Activated B cell treated with CpG ODN at 0.5 μM for 24 hours (primary cell): ENCODE measurements at regions not wholly inside any gene's neighbourhood (a gene's known extent, or its start where the extent isn't known, plus 50 kb on each side); places are given as distances from the start of the nearest gene placed in this dataset.

ENCODE experiments used
- ATAC-seq: fragments of 200-7000 bp; cut with Tn5 transposase; one replicate; pipeline ENCODE4 v1.10.0; 2021; ENCODE audit warnings: low read depth, mild to moderate bottlenecking, moderate library complexity
- CTCF ChIA-PET: fragments of 350-600 bp; sonication (Branson Sonifier 250); formaldehyde crosslinking; loops from one replicate; lab custom pipeline; 2021; ENCODE audit warnings: antibody characterized with exemption; lab: Charles Lee
- POLR2A ChIA-PET: fragments of 350-600 bp; sonication (Branson Sonifier 250); formaldehyde crosslinking; loops from one replicate; lab custom pipeline; 2021; ENCODE audit warnings: antibody characterized with exemption; lab: Charles Lee
- DNase-seq: peaks from one replicate; pipeline ENCODE4 v3.0.0; 2022
- H3K27ac Mint-ChIP-seq: one replicate; pipeline ENCODE4 v1.8.0; 2020; ENCODE audit warnings: mixed read lengths
- H3K27me3 Mint-ChIP-seq: one replicate; pipeline ENCODE4 v1.8.0; 2021; ENCODE audit warnings: mixed read lengths
- H3K36me3 Mint-ChIP-seq: one replicate; pipeline ENCODE4 v1.8.0; 2021; ENCODE audit warnings: low read depth, mixed read lengths
- H3K4me1 Mint-ChIP-seq: one replicate; pipeline ENCODE4 v1.8.0; 2021; ENCODE audit warnings: mixed read lengths
- H3K4me3 Mint-ChIP-seq: one replicate; pipeline ENCODE4 v1.8.0; 2020; ENCODE audit warnings: mild to moderate bottlenecking, mixed read lengths
- H3K9me3 Mint-ChIP-seq: one replicate; pipeline ENCODE4 v1.8.0; 2020; ENCODE audit warnings: mixed read lengths
- intact Hi-C: fragments of 100-400 bp; cut with micrococcal nuclease; formaldehyde crosslinking; loops from one replicate; pipeline ENCODE4 v1.15.1; 2024
- TF ChIP-seq, protein P1 (sequence below): fragments of 200-600 bp; IDR thresholded peaks from one replicate; pipeline ENCODE4 v1.8.0; 2022; ENCODE audit warnings: antibody characterized with exemption, mild to moderate bottlenecking

DNA sequence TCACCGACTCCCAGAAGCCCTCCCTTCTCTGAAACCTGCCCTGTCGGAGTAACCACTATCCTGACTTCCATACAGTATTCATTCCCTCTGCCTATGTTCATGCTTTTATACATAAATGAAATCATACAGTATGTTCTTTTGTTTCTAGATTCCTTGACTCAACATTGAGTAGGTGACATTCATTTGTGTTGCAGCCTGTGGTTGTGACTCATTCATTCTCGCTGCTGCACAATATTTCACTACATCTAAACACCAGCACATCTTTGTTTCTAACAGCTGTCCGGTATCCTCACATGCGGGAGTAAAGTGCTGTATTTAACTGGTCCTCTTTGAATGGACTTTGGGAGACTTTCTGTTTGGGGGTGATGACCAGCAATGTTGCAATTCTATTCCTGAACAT, 135.0 kb upstream of the FOXF1 start:
- Mint-ChIP-seq H3K27ac (no peak overlapping the region), H3K4me3 (no peak overlapping the region), H3K4me1 (no peaks in the 10 kb centered on the region), H3K9me3 (peaks cover 6% of the 10 kb centered on the region), H3K36me3 (no peaks in the 10 kb centered on the region), H3K27me3 (peaks cover 8% of the 10 kb centered on the region)
- CTCF ChIA-PET = no interaction called here
- ATAC-seq = no peak
- intact Hi-C loops = no loop called here
- POLR2A ChIA-PET = no interaction called here
- no peak for DNase-seq
- TF ChIP-seq, protein P1, sequence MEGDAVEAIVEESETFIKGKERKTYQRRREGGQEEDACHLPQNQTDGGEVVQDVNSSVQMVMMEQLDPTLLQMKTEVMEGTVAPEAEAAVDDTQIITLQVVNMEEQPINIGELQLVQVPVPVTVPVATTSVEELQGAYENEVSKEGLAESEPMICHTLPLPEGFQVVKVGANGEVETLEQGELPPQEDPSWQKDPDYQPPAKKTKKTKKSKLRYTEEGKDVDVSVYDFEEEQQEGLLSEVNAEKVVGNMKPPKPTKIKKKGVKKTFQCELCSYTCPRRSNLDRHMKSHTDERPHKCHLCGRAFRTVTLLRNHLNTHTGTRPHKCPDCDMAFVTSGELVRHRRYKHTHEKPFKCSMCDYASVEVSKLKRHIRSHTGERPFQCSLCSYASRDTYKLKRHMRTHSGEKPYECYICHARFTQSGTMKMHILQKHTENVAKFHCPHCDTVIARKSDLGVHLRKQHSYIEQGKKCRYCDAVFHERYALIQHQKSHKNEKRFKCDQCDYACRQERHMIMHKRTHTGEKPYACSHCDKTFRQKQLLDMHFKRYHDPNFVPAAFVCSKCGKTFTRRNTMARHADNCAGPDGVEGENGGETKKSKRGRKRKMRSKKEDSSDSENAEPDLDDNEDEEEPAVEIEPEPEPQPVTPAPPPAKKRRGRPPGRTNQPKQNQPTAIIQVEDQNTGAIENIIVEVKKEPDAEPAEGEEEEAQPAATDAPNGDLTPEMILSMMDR = no peak

DNA sequence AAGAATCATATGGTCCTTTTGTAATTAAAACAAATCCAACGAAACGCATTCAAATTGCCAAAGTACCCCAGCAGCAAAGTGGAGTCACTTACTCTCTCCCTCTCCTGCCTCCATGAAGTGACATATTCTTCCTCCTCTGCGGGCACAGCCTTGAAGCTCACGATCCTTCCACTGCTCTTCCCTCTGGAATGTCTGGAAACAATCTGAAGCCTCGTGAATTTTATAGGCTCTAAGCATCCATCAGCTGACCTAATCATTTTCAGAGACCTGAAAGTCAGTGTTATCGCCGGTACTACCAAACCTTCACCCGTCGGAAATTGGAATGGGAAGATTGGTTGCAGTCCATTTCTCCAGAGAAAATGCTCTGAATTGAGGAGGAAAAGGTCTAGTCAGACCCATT, 134.5 kb upstream of the FOXF1 start:
- ATAC-seq (no peak), DNase-seq (no peak)
- Mint-ChIP-seq H3K4me1 (no peaks in the 10 kb centered on the region), H3K27ac (no peak overlapping the region), H3K27me3 (peaks cover 8% of the 10 kb centered on the region), H3K9me3 (peaks cover 6% of the 10 kb centered on the region), H3K4me3 (no peak overlapping the region), H3K36me3 (no peaks in the 10 kb centered on the region)
- TF ChIP-seq, protein P1 = no peak
- ChIA-PET CTCF (no interaction called here), POLR2A (no interaction called here)
- intact Hi-C loops = no loop called here

DNA sequence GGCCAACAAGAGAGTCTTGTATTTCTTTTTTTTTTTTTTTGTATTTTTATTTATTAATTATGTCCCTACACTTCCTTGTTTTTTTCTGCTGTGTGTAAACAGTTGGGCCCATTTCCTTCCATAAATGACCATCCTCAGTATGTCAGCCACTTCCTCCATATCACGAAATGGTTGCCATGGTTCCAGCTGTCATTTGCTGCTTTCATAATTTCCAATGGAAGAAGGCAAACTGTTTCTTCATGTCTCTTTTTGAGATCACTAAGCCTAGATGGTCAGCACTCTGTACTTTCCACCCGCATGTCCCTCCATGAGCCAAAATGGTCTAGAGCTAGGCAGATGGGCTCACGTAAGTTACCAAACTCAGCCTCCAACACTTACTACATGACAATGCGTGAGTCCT, 133.5 kb upstream of the FOXF1 start:
- TF ChIP-seq, protein P1 = no peak
- POLR2A ChIA-PET = no interaction called here
- no peak overlapping the region for H3K4me3 Mint-ChIP-seq
- CTCF ChIA-PET = no interaction called here
- no peaks in the 10 kb centered on the region for H3K36me3 Mint-ChIP-seq
- ATAC-seq = no peak
- intact Hi-C loops = no loop called here
- no peak for DNase-seq
- no peaks in the 10 kb centered on the region for H3K4me1 Mint-ChIP-seq
- no peak overlapping the region for H3K27ac Mint-ChIP-seq
- peaks cover 10% of the 10 kb centered on the region for H3K27me3 Mint-ChIP-seq
- H3K9me3 Mint-ChIP-seq = peaks cover 6% of the 10 kb centered on the region

DNA sequence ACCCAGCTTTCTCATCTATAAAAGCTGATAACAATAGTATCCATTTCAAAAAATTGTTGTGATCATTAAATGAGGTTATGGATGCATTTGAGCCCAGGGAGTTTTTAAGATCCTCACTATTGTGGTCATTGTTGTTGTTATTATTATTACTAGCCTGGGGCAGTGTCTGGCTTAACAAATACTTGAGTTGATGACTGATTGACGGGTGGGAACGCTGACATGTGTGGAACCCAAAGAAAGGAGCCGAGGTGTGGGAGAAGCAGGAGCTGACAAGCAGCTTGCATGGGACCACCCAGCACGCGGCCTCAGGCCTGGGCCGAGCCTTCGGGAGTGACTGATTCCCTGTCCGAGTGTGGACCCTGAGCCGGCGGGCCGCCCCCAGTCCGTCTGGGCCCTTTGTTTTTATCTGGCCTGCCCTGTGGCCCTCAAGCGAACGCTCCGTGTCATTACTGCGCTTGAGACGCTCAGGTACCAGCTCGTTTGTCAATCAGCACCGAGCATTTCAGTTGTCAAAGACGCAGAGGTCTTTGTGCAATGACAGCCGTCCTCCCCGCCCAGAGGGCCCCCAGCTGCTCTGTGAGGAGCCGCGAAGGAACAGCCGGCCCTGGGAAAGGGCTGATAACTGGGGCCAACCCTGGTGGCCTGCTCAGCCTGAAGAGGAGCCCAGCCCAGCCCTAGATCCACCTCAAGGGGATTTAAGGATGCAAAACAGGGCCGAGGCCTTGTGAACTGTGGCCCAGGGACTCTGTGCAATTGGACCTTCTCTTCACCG, 132.9 kb upstream of the FOXF1 start:
- intact Hi-C loops = no loop called here
- H3K27me3 Mint-ChIP-seq = peaks cover 13% of the 10 kb centered on the region
- POLR2A ChIA-PET = no interaction called here
- H3K36me3 Mint-ChIP-seq = no peaks in the 10 kb centered on the region
- H3K4me3 Mint-ChIP-seq = no peak overlapping the region
- DNase-seq = no peak
- peaks cover 6% of the 10 kb centered on the region for H3K9me3 Mint-ChIP-seq
- ATAC-seq = no peak
- no peak overlapping the region for H3K27ac Mint-ChIP-seq
- TF ChIP-seq, protein P1 = no peak
- CTCF ChIA-PET = no interaction called here
- no peaks in the 10 kb centered on the region for H3K4me1 Mint-ChIP-seq

DNA sequence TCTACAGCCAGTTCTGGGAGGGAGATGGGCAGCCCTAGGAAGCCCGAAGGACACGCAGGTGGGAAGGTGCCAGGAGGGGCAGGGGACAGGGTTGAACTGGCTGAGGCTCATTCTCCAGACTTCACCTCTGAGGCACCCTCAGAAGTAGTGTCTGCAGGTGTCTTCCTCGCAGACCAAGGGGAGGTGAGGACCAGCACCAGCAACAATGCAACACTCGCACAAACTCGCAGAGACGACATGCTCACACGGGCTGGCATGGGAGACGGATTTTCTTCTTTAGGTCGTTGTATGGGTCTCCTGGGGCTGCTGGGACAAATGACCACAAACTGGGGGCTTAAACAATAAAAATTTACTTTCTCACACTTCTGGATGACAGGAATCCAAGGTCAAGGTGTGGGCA, 132.2 kb upstream of the FOXF1 start:
- ChIA-PET CTCF (no interaction called here), POLR2A (no interaction called here)
- intact Hi-C loops = no loop called here
- no peak overlapping the region for H3K27ac Mint-ChIP-seq
- peaks cover 6% of the 10 kb centered on the region for H3K9me3 Mint-ChIP-seq
- H3K36me3 Mint-ChIP-seq = no peaks in the 10 kb centered on the region
- TF ChIP-seq, protein P1 = no peak
- no peak overlapping the region for H3K4me3 Mint-ChIP-seq
- H3K27me3 Mint-ChIP-seq = peaks cover 13% of the 10 kb centered on the region
- no peak for DNase-seq
- no peak for ATAC-seq
- H3K4me1 Mint-ChIP-seq = no peaks in the 10 kb centered on the region
